ENCODE measurements at regions not wholly inside any gene's neighbourhood (a gene's known extent, or its start where the extent isn't known, plus 50 kb on each side); places are given as distances from the start of the nearest gene placed in this dataset.

DNA sequence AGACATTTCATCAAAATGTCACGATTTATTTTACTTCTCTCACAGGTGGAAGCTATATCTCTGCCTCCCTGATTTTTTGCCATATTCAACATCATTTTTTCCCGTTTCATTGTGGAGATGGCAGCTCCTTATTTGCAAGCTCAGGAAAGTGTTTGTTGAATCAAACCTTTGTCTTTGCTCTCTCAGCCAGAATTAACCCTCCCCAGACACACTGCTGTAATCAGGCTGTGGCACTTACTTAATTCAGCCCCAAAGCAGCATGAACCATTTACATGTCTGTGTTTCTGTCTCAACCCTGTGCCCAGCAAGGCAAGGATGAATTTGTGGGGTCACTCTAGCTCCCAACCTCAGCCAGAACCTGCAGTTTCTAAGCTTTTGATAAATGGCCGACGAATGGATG is 397.2 kb downstream of the TCERG1L start:
- Histone ChIP-seq H3K27ac (ENCODE audit: low read depth, low read length) (no peak overlapping the region), H3K9ac (ENCODE audit: low read length) (no peak overlapping the region), H3K9me3 (ENCODE audit: control insufficient read depth, insufficient read depth, low read depth, low read length) (peaks cover 20% of the 10 kb centered on the region), H3K4me3 (ENCODE audit: low read depth, low read length) (no peak overlapping the region), H3K4me1 (ENCODE audit: control insufficient read depth, insufficient read depth, low read length) (no peaks in the 10 kb centered on the region), H3K36me3 (ENCODE audit: control insufficient read depth, insufficient read depth, low read length) (no peaks in the 10 kb centered on the region), H3K27me3 (ENCODE audit: control insufficient read depth, insufficient read depth, low read length) (no peaks in the 10 kb centered on the region; the same call in 1 of the 2 replicates)

DNA sequence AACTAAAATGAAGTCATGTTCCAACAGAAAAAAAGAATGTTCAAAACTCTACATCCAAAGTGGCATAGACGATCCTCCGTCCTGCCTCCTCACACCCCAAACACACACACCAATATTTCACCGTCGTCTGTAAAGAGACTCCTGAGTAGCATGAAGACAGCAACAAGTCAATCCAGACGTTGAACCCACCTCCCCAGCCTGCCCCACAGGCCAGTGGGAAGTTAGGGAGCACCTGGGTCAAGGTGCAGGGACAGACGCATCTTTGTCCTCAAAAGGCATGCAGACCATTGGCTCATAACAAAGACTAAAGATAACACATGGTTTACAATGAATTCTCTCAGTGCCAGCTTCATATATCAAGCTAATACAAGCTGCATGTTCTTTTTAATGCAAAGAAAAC is 396.5 kb downstream of the TCERG1L start:
- H3K36me3 ChIP-seq (ENCODE audit: control insufficient read depth, insufficient read depth, low read length): no peaks in the 10 kb centered on the region
- H3K4me1 ChIP-seq (ENCODE audit: control insufficient read depth, insufficient read depth, low read length): no peaks in the 10 kb centered on the region
- no peak overlapping the region for H3K9ac ChIP-seq (ENCODE audit: low read length)
- no peaks in the 10 kb centered on the region; the same call in 1 of the 2 replicates for H3K27me3 ChIP-seq (ENCODE audit: control insufficient read depth, insufficient read depth, low read length)
- no peak overlapping the region for H3K27ac ChIP-seq (ENCODE audit: low read depth, low read length)
- H3K9me3 ChIP-seq (ENCODE audit: control insufficient read depth, insufficient read depth, low read depth, low read length): peaks cover 20% of the 10 kb centered on the region
- no peak overlapping the region for H3K4me3 ChIP-seq (ENCODE audit: low read depth, low read length)

DNA sequence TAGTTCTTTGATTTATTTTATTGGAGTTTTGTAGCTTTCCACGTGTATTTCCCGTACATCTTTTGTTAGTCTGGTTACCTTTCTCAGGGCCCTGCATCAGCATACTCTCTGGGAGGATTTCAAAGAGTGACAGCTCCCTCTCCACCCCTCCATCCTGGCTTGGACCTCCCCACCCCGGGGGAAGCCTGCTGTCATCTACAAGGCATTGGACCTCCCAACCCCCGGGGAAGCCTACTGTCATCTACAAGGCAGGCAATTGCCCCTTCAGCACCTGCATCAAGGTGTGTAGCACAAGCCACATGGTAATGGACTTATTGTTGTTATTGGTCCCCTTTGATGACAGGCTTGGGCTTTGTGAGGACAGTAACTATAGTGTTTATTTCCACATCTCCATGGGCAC is 390.1 kb downstream of the TCERG1L start:
- Histone ChIP-seq H3K27ac (ENCODE audit: low read depth, low read length) (no peak overlapping the region), H3K4me3 (ENCODE audit: low read depth, low read length) (no peak overlapping the region), H3K9me3 (ENCODE audit: control insufficient read depth, insufficient read depth, low read depth, low read length) (peaks cover 7% of the 10 kb centered on the region), H3K9ac (ENCODE audit: low read length) (no peak overlapping the region), H3K36me3 (ENCODE audit: control insufficient read depth, insufficient read depth, low read length) (no peaks in the 10 kb centered on the region), H3K4me1 (ENCODE audit: control insufficient read depth, insufficient read depth, low read length) (peaks cover 3% of the 10 kb centered on the region; the same call in 1 of the 2 replicates), H3K27me3 (ENCODE audit: control insufficient read depth, insufficient read depth, low read length) (peaks cover 14% of the 10 kb centered on the region; the same call in 1 of the 2 replicates)

DNA sequence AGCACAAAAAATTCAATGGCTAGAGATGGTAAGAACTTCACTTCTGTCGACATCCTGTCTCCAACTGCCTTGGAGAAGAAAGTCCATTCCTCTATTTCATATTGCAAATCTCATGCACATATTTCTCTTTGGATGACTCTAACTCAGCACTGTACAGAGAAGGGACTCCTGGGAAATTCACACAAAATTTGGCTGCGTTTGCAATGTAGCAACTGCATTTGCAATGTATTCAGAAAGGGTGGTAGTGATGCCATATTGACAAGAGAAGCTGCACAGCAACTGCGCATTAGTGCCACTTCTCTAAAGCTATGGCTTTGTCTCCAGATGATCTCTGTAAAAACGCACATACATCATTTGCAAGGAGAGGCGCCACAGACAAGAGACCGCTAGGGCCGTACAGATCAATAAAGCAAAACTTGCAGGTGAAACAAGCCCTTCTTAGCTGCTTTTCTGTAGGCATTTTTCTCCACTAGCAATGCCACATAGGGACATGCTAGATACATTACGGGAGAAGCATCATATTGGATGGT is 389.5 kb downstream of the TCERG1L start:
- Histone ChIP-seq H3K4me1 (ENCODE audit: control insufficient read depth, insufficient read depth, low read length) (peaks cover 3% of the 10 kb centered on the region; the same call in 1 of the 2 replicates), H3K9me3 (ENCODE audit: control insufficient read depth, insufficient read depth, low read depth, low read length) (peaks cover 2% of the 10 kb centered on the region; the same call in 1 of the 2 replicates), H3K36me3 (ENCODE audit: control insufficient read depth, insufficient read depth, low read length) (no peaks in the 10 kb centered on the region), H3K27me3 (ENCODE audit: control insufficient read depth, insufficient read depth, low read length) (peaks cover 18% of the 10 kb centered on the region; the same call in 1 of the 2 replicates), H3K9ac (ENCODE audit: low read length) (no peak overlapping the region), H3K27ac (ENCODE audit: low read depth, low read length) (no peak overlapping the region), H3K4me3 (ENCODE audit: low read depth, low read length) (no peak overlapping the region)

DNA sequence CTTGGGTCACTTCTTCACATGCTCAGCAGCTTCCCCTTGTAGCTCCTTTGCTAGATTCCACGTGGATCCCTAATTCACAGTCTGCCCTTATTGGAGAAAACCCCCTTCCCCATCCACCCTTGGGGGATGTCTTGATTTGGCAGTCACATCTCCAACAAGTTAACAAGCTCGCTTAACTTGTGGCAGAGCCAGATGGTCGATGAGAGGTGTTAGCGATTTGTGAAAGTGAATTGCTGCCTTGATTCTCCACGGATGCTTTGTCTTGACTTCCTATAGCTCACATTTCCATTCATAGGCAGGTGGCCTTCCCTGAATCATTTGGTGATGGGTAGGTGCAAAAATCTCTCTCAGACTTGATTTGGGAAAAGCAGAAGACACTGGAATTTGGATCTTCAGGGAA is 387.9 kb downstream of the TCERG1L start:
- Histone ChIP-seq H3K27me3 (ENCODE audit: control insufficient read depth, insufficient read depth, low read length) (peaks cover 32% of the 10 kb centered on the region; the same call in 1 of the 2 replicates), H3K36me3 (ENCODE audit: control insufficient read depth, insufficient read depth, low read length) (no peaks in the 10 kb centered on the region), H3K4me3 (ENCODE audit: low read depth, low read length) (no peak overlapping the region), H3K9ac (ENCODE audit: low read length) (no peak overlapping the region), H3K4me1 (ENCODE audit: control insufficient read depth, insufficient read depth, low read length) (peaks cover 3% of the 10 kb centered on the region; the same call in 1 of the 2 replicates), H3K9me3 (ENCODE audit: control insufficient read depth, insufficient read depth, low read depth, low read length) (no peaks in the 10 kb centered on the region), H3K27ac (ENCODE audit: low read depth, low read length) (no peak overlapping the region)

DNA sequence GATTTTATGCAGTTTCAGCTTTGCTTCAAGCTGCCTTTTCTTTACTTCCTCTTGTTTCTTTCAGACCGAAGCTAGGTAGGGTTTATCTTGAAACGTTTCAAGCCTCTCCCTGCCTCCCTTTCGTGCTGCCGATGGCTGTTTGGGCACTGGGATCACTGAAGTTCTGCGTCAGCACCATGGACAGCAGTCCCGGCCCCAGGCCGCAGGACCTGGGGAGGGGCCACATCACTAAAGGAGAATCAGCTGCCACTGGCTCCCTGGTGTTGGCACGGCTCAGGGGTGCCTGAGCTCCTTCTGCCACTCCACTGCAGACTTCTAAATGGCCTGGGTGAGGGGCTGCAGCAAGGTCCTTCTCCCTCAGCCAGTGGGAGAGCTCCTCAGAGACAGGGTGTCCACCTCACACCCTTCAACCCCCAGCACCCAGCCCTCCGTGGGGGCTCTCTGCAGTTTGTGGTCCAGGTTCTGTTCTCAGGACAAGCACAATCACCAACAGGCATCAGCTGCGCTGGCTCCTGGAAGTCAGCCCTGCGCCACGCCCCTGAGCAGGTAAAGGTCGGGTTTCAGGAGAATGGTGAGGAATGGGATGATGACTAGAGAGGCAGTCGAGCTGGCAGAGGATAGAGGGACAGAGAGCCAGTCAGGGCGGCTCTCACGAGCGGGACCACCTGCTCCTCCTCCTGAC is 387.2 kb downstream of the TCERG1L start:
- no peak overlapping the region for H3K27ac ChIP-seq (ENCODE audit: low read depth, low read length)
- H3K4me3 ChIP-seq (ENCODE audit: low read depth, low read length): no peak overlapping the region
- no peaks in the 10 kb centered on the region for H3K9me3 ChIP-seq (ENCODE audit: control insufficient read depth, insufficient read depth, low read depth, low read length)
- H3K36me3 ChIP-seq (ENCODE audit: control insufficient read depth, insufficient read depth, low read length): no peaks in the 10 kb centered on the region
- peaks cover 39% of the 10 kb centered on the region; the same call in 1 of the 2 replicates for H3K27me3 ChIP-seq (ENCODE audit: control insufficient read depth, insufficient read depth, low read length)
- peaks cover 3% of the 10 kb centered on the region; the same call in 1 of the 2 replicates for H3K4me1 ChIP-seq (ENCODE audit: control insufficient read depth, insufficient read depth, low read length)
- H3K9ac ChIP-seq (ENCODE audit: low read length): no peak overlapping the region

DNA sequence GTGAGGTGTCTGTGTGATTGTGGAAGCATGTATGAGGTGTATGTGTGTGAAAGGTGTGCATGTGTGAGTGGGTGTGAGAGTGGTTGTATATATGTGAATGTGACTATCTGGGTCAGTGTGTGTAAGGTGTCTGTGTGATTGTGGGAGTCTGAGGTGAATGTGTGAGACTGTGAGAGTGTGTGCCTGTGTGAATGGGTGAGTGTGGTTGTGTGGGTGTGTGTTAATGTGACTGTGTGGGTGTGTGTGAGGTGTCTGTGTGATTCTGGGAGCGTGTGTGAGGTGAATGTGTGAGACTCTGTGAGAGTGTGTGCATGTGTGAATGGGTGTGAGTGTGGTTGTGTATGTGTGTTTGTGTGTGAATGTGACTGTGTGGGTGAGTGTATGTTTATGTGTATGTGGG is 385.1 kb downstream of the TCERG1L start:
- H3K9me3 ChIP-seq (ENCODE audit: control insufficient read depth, insufficient read depth, low read depth, low read length): no peaks in the 10 kb centered on the region
- H3K4me3 ChIP-seq (ENCODE audit: low read depth, low read length): no peak overlapping the region
- H3K36me3 ChIP-seq (ENCODE audit: control insufficient read depth, insufficient read depth, low read length): no peaks in the 10 kb centered on the region
- H3K27ac ChIP-seq (ENCODE audit: low read depth, low read length): no peak overlapping the region
- peaks cover 59% of the 10 kb centered on the region; the same call in 1 of the 2 replicates for H3K27me3 ChIP-seq (ENCODE audit: control insufficient read depth, insufficient read depth, low read length)
- peaks cover 9% of the 10 kb centered on the region; the same call in 1 of the 2 replicates for H3K4me1 ChIP-seq (ENCODE audit: control insufficient read depth, insufficient read depth, low read length)
- H3K9ac ChIP-seq (ENCODE audit: low read length): no peak overlapping the region

DNA sequence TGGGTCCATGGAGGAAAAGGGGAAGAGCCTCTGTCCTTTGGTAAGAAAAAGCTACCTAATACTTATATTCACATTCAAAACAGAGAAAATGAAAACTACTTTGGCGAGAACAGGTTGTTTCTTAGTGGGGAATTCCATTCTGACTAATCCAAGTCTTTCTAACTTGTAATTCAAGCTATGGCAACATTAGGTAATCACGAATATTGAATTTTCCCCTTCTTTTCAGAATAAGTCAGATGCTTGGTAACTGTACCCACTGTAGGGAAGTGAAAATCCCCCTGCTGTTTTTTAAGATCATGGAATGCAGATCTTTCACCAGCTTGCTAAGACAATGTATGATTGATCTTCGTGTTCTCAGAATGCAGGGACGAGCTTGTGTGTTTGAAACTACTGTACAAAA is 384.4 kb downstream of the TCERG1L start:
- H3K9ac ChIP-seq (ENCODE audit: low read length): no peak overlapping the region
- peaks cover 59% of the 10 kb centered on the region; the same call in 1 of the 2 replicates for H3K27me3 ChIP-seq (ENCODE audit: control insufficient read depth, insufficient read depth, low read length)
- peaks cover 9% of the 10 kb centered on the region; the same call in 1 of the 2 replicates for H3K4me1 ChIP-seq (ENCODE audit: control insufficient read depth, insufficient read depth, low read length)
- no peaks in the 10 kb centered on the region for H3K9me3 ChIP-seq (ENCODE audit: control insufficient read depth, insufficient read depth, low read depth, low read length)
- no peak overlapping the region for H3K4me3 ChIP-seq (ENCODE audit: low read depth, low read length)
- no peak overlapping the region for H3K27ac ChIP-seq (ENCODE audit: low read depth, low read length)
- no peaks in the 10 kb centered on the region for H3K36me3 ChIP-seq (ENCODE audit: control insufficient read depth, insufficient read depth, low read length)

DNA sequence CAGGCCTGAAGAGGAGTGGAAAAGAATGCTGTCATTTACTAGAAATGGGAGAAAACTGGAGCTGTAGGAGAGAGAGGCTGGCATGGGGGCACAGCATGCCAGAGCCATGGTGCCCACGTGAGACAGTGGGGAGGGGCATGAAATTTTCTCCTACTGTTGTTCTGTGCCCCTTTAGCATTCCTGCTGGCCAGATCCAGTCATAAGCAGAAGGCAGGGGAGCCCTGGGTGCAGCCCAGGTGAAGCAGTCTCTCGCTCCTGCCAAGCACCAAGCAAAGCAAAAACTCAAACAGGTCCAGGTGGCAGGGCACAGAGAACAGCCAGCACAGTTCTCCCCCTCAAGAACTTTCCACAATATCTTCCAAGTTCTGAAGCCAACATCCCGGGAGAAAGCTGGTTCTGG is 383.2 kb downstream of the TCERG1L start:
- Histone ChIP-seq H3K27ac (ENCODE audit: low read depth, low read length) (no peak overlapping the region), H3K27me3 (ENCODE audit: control insufficient read depth, insufficient read depth, low read length) (peaks cover 58% of the 10 kb centered on the region; the same call in 1 of the 2 replicates), H3K36me3 (ENCODE audit: control insufficient read depth, insufficient read depth, low read length) (no peaks in the 10 kb centered on the region), H3K9ac (ENCODE audit: low read length) (no peak overlapping the region), H3K4me3 (ENCODE audit: low read depth, low read length) (no peak overlapping the region), H3K9me3 (ENCODE audit: control insufficient read depth, insufficient read depth, low read depth, low read length) (no peaks in the 10 kb centered on the region), H3K4me1 (ENCODE audit: control insufficient read depth, insufficient read depth, low read length) (peaks cover 9% of the 10 kb centered on the region; the same call in 1 of the 2 replicates)

DNA sequence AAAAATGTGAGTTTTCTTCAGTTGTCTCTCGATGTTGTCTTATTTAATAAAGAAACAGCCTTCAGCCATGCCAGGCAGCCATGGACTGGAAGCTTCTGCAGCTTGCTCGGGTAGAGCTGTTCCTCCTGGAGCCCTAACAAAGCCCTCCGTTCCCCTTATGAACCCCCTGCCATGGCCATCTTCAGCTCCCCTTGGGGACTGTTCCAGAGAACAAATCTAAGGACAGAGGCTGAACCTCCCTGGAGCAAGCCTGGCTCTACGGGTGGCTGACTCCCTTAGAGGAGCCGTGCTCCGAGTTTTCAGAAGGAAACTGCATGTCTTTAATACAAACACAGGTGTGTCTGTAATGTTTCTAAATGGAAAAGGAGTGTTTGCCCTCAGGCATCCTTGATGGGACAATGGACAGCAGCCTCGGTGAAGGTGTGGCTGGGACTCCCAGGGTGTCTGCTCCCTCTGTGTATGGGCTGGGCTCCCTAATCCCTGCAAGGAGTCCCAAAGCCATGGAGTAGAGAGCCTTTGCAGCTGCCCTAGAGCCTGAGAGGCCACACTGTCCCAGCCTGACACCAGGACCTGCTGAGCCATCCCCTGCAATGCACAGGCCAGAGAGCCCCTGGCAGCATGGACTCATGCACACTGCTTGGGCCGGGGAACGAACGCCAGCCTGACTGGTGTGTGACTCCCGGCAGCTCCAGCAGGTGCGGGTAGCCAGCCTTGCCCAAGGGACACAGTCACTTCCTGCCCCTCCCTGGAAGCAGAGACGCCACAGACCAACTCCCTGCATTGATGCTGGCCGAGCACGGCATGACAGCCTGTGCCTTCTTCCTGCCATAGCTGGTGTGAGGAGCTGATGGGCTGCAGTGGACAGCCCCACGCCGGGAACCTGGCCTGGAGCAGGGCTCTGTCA is 381.8 kb downstream of the TCERG1L start:
- H3K27me3 ChIP-seq (ENCODE audit: control insufficient read depth, insufficient read depth, low read length): peaks cover 52% of the 10 kb centered on the region; the same call in 1 of the 2 replicates
- H3K4me1 ChIP-seq (ENCODE audit: control insufficient read depth, insufficient read depth, low read length): peaks cover 13% of the 10 kb centered on the region
- H3K27ac ChIP-seq (ENCODE audit: low read depth, low read length): no peak overlapping the region
- no peaks in the 10 kb centered on the region for H3K36me3 ChIP-seq (ENCODE audit: control insufficient read depth, insufficient read depth, low read length)
- H3K9me3 ChIP-seq (ENCODE audit: control insufficient read depth, insufficient read depth, low read depth, low read length): no peaks in the 10 kb centered on the region
- H3K4me3 ChIP-seq (ENCODE audit: low read depth, low read length): no peak overlapping the region
- H3K9ac ChIP-seq (ENCODE audit: low read length): no peak overlapping the region
